ENCODE measurements at regions not wholly inside any gene's neighbourhood (a gene's known extent, or its start where the extent isn't known, plus 50 kb on each side); places are given as distances from the start of the nearest gene placed in this dataset.
"Not testable (repeated sequence)": the region's sequence is repeated elsewhere in the genome, so short reads cannot be mapped to it uniquely, and the experiment has no call there.

GRCh38 chr6:130613176-130613575 lies 214.0 kb upstream of the SMLR1 start:
- no peak for DNase-seq

GRCh38 chr6:130615816-130616215 lies 211.4 kb upstream of the SMLR1 start:
- no peak for DNase-seq

GRCh38 chr6:130617658-130618057 lies 209.5 kb upstream of the SMLR1 start:
- no peak for DNase-seq

- DNase-seq, result not testable (repeated sequence)
Measured at GRCh38 chr6:130618806-130619205, 208.4 kb upstream of the SMLR1 start.

GRCh38 chr6:130620338-130620781 lies 206.8 kb upstream of the SMLR1 start:
- no peak for DNase-seq

GRCh38 chr6:130622142-130622541 lies 205.1 kb upstream of the SMLR1 start:
- no peak for DNase-seq

- DNase-seq, result no peak
Measured at GRCh38 chr6:130624046-130624445, 203.2 kb upstream of the SMLR1 start.

GRCh38 chr6:130625825-130626527 lies 201.2 kb upstream of the SMLR1 start:
- DNase-seq, result peak; percentile 33

- DNase-seq, result no peak
Measured at GRCh38 chr6:130628862-130629261, 198.3 kb upstream of the SMLR1 start.

GRCh38 chr6:130629640-130630039 lies 197.6 kb upstream of the SMLR1 start:
- no peak for DNase-seq

- DNase-seq, result no peak
Measured at GRCh38 chr6:130632277-130632676, 194.9 kb upstream of the SMLR1 start.

GRCh38 chr6:130632897-130633296 lies 194.3 kb upstream of the SMLR1 start:
- no peak for DNase-seq

- no peak for DNase-seq
Measured at GRCh38 chr6:130643361-130643760, 183.8 kb upstream of the SMLR1 start.

- DNase-seq, result no peak
Measured at GRCh38 chr6:130644175-130644574, 183.0 kb upstream of the SMLR1 start.

GRCh38 chr6:130644769-130645168 lies 182.4 kb upstream of the SMLR1 start:
- not testable (repeated sequence) for DNase-seq

GRCh38 chr6:130647246-130647645 lies 180.0 kb upstream of the SMLR1 start:
- no peak for DNase-seq

GRCh38 chr6:130655586-130655985 lies 171.6 kb upstream of the SMLR1 start:
- DNase-seq, result no peak

GRCh38 chr6:130661077-130661476 lies 166.1 kb upstream of the SMLR1 start:
- no peak for DNase-seq

GRCh38 chr6:130666786-130667185 lies 160.4 kb upstream of the SMLR1 start:
- DNase-seq, result no peak

- no peak for DNase-seq
Measured at GRCh38 chr6:130670142-130670541, 157.1 kb upstream of the SMLR1 start.

- no peak for DNase-seq
Measured at GRCh38 chr6:130671119-130671518, 156.1 kb upstream of the SMLR1 start.

GRCh38 chr6:130671577-130671976 lies 155.6 kb upstream of the SMLR1 start:
- no peak for DNase-seq

GRCh38 chr6:130672153-130672552 lies 155.1 kb upstream of the SMLR1 start:
- DNase-seq, result no peak

GRCh38 chr6:130674604-130675003 lies 152.6 kb upstream of the SMLR1 start:
- DNase-seq, result no peak

GRCh38 chr6:130675072-130675471 lies 152.1 kb upstream of the SMLR1 start:
- peak; percentile 7 for DNase-seq

Measured in stimulated activated CD4-positive, alpha-beta T cell treated with anti-CD3 and anti-CD28 coated beads, Interleukin-1b, Interleukin-23, amount 100 ng/mL, for 48 hours (primary cell).